ENCODE measurements at regions not wholly inside any gene's neighbourhood (a gene's known extent, or its start where the extent isn't known, plus 50 kb on each side); places are given as distances from the start of the nearest gene placed in this dataset.

GRCh38 chr10:130719448-130719752 lies 583.2 kb downstream of the GLRX3 start:
- Histone ChIP-seq H3K9me3 (ENCODE audit: low read depth) (no peaks in the 10 kb centered on the region), H3K27me3 (no peaks in the 10 kb centered on the region), H3K4me1 (ENCODE audit: low read depth) (no peaks in the 10 kb centered on the region), H3K4me3 (no peak overlapping the region), H3K27ac (no peak overlapping the region), H3K36me3 (no peaks in the 10 kb centered on the region)
- TF ChIP-seq, protein P1, sequence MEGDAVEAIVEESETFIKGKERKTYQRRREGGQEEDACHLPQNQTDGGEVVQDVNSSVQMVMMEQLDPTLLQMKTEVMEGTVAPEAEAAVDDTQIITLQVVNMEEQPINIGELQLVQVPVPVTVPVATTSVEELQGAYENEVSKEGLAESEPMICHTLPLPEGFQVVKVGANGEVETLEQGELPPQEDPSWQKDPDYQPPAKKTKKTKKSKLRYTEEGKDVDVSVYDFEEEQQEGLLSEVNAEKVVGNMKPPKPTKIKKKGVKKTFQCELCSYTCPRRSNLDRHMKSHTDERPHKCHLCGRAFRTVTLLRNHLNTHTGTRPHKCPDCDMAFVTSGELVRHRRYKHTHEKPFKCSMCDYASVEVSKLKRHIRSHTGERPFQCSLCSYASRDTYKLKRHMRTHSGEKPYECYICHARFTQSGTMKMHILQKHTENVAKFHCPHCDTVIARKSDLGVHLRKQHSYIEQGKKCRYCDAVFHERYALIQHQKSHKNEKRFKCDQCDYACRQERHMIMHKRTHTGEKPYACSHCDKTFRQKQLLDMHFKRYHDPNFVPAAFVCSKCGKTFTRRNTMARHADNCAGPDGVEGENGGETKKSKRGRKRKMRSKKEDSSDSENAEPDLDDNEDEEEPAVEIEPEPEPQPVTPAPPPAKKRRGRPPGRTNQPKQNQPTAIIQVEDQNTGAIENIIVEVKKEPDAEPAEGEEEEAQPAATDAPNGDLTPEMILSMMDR (IDR thresholded peaks at IDR 0.05; ENCODE audit: low read depth, low read length) = no peak
- DNase-seq (ENCODE audit: low read depth in 1 of 2, low spot score in 1 of 2) = no peak

DNA sequence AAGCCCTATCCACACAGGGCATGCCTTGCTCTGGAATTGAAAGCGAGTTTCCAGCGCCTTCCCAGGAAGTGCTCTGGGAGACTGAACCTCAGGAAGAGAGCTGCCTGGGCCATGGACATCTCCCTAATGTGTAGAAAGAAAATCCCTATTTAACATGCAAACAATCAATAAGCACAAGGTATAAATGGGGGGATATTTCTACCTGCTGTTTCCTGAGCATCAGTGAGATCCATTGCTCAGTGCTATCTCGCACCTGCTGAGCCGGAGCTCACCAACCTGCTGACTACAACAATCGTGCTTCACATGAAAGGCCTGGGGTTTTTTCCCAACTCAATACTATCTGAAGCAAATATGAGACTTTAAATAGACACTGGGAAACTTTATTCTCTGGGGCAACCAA lies 584.0 kb downstream of the GLRX3 start:
- TF ChIP-seq, protein P1 (IDR thresholded peaks at IDR 0.05; ENCODE audit: low read depth, low read length) = no peak
- no peaks in the 10 kb centered on the region for H3K27me3 ChIP-seq
- H3K27ac ChIP-seq = no peak overlapping the region
- no peaks in the 10 kb centered on the region for H3K9me3 ChIP-seq (ENCODE audit: low read depth)
- no peaks in the 10 kb centered on the region for H3K4me1 ChIP-seq (ENCODE audit: low read depth)
- no peak overlapping the region for H3K4me3 ChIP-seq
- H3K36me3 ChIP-seq = no peaks in the 10 kb centered on the region
- DNase-seq (ENCODE audit: low read depth in 1 of 2, low spot score in 1 of 2) = no peak

GRCh38 chr10:130721971-130722370 lies 585.8 kb downstream of the GLRX3 start:
- no peak overlapping the region for H3K4me3 ChIP-seq
- H3K9me3 ChIP-seq (ENCODE audit: low read depth) = no peaks in the 10 kb centered on the region
- no peaks in the 10 kb centered on the region for H3K4me1 ChIP-seq (ENCODE audit: low read depth)
- TF ChIP-seq, protein P1 (IDR thresholded peaks at IDR 0.05; ENCODE audit: low read depth, low read length) = no peak
- H3K36me3 ChIP-seq = no peaks in the 10 kb centered on the region
- no peak overlapping the region for H3K27ac ChIP-seq
- no peak for DNase-seq (ENCODE audit: low read depth in 1 of 2, low spot score in 1 of 2)
- H3K27me3 ChIP-seq = no peaks in the 10 kb centered on the region

GRCh38 chr10:130723704-130724103 lies 587.5 kb downstream of the GLRX3 start:
- TF ChIP-seq, protein P1 (IDR thresholded peaks at IDR 0.05; ENCODE audit: low read depth, low read length) = no peak
- Histone ChIP-seq H3K4me3 (no peak overlapping the region), H3K27me3 (no peaks in the 10 kb centered on the region), H3K27ac (no peak overlapping the region), H3K4me1 (ENCODE audit: low read depth) (no peaks in the 10 kb centered on the region), H3K36me3 (no peaks in the 10 kb centered on the region), H3K9me3 (ENCODE audit: low read depth) (no peaks in the 10 kb centered on the region)
- DNase-seq (ENCODE audit: low read depth in 1 of 2, low spot score in 1 of 2) = no peak

DNA sequence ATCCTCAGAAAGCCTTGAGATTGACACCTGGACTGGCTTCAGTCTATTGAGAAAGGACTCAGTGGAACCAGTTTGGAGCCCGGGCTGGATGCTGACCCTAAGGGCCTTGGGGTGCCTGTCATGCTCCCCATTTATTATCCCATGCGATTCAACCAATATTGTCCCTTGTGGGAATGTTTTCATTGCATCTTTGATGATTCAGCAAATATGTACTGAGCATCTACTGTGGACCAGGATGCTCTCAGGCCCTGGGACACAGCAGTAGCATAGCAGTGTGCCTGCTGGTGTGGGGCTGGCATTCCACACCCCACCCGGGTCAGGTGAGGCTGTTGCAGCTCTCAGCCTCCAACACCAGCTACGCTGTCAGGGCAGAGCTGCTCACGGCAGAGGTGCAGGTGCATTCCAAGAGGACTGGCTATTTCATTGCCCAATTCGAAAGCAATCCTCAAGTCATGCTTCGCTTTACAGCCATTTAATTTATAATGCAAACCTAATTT lies 586.0 kb downstream of the TCERG1L start:
- H3K27me3 ChIP-seq = no peaks in the 10 kb centered on the region
- no peak for DNase-seq (ENCODE audit: low read depth in 1 of 2, low spot score in 1 of 2)
- H3K9me3 ChIP-seq (ENCODE audit: low read depth) = no peaks in the 10 kb centered on the region
- H3K36me3 ChIP-seq = no peaks in the 10 kb centered on the region
- no peak overlapping the region for H3K27ac ChIP-seq
- no peaks in the 10 kb centered on the region for H3K4me1 ChIP-seq (ENCODE audit: low read depth)
- no peak overlapping the region for H3K4me3 ChIP-seq
- TF ChIP-seq, protein P1 (IDR thresholded peaks at IDR 0.05; ENCODE audit: low read depth, low read length) = no peak
